H1 (cell line): ENCODE measurements at regions not wholly inside any gene's neighbourhood (a gene's known extent, or its start where the extent isn't known, plus 50 kb on each side); places are given as distances from the start of the nearest gene placed in this dataset.
"Not testable (repeated sequence)": the region's sequence is repeated elsewhere in the genome, so short reads cannot be mapped to it uniquely, and the experiment has no call there.

Experiments
- CTCF ChIA-PET: fragments of 300-600 bp; sonication (Branson Sonifier 250); formaldehyde crosslinking; loops from one replicate; lab custom pipeline; 2021; ENCODE audit not compliant: partially characterized antibody; lab: Charles Lee
- POLR2A ChIA-PET: fragments of 300-600 bp; sonication (Branson Sonifier 250); formaldehyde crosslinking; loops from one replicate; lab custom pipeline; 2021; ENCODE audit warnings: inconsistent platforms; ENCODE audit not compliant: partially characterized antibody; lab: Charles Lee
- DNase-seq, 2 experiments: peaks; one replicate each; pipeline versions ENCODE4 v3.0.0 to v3.0.0-alpha.2; 2010 to 2022; ENCODE audit warnings: low spot score in 2 of 2, low read depth in 1 of 2, mixed read lengths in 1 of 2
- FAIRE-seq: peaks from 2 replicates; lab custom pipeline; 2011; peaks lifted over from hg19 to GRCh38; lab: Jason Lieb, UNC
- H2AFZ ChIP-seq: 2 replicates; pipeline ENCODE4 v1.8.1; 2012; ENCODE audit warnings: low read length, inconsistent platforms
- H2AK5ac ChIP-seq: 2 replicates; pipeline ENCODE4 v1.6.1; 2013; ENCODE audit warnings: low read depth, low read length
- H2BK120ac ChIP-seq: replicated peaks from 2 replicates; pipeline ENCODE3; 2013; ENCODE audit warnings: low read depth, low read length, inconsistent platforms
- H2BK12ac ChIP-seq: 2 replicates; pipeline ENCODE4 v1.6.1; 2013; ENCODE audit warnings: low read depth, low read length
- H2BK15ac ChIP-seq: 2 replicates; pipeline ENCODE4 v1.6.1; 2013; ENCODE audit warnings: low read length
- H2BK20ac ChIP-seq: 2 replicates; pipeline ENCODE4 v1.6.1; 2013; ENCODE audit warnings: low read length
- H2BK5ac ChIP-seq: 2 replicates; pipeline ENCODE4 v1.6.1; 2013; ENCODE audit warnings: low read depth, low read length
- H3K14ac ChIP-seq: 2 replicates; pipeline ENCODE4 v1.6.1; 2013; ENCODE audit warnings: inconsistent platforms; ENCODE audit not compliant: insufficient read length
- H3K18ac ChIP-seq: 2 replicates; pipeline ENCODE4 v1.6.1; 2013; ENCODE audit warnings: low read length; ENCODE audit errors: extremely low read depth
- H3K23ac ChIP-seq: 2 replicates; pipeline ENCODE4 v1.6.1; 2013; ENCODE audit warnings: inconsistent platforms; ENCODE audit not compliant: insufficient read length
- H3K23me2 ChIP-seq: 2 replicates; pipeline ENCODE4 v1.6.1; 2013; ENCODE audit warnings: low read depth, low read length
- H3K27ac ChIP-seq: 2 replicates; pipeline ENCODE4 v1.6.1; 2011; ENCODE audit warnings: low read depth, low read length, inconsistent platforms
- H3K27me3 ChIP-seq, 4 experiments: replicated peaks in 1 of 4; 1 replicate in 1 of 4; 2 replicates in 3 of 4; pipeline versions ENCODE4 v1.6.1 to v1.8.1; 2011 to 2013; ENCODE audit warnings: low read length in 3 of 4, mild to moderate bottlenecking in 3 of 4, inconsistent platforms in 2 of 4, mixed read lengths in 2 of 4, moderate library complexity in 1 of 4; ENCODE audit not compliant: control insufficient read depth in 3 of 4, insufficient read depth in 3 of 4; ENCODE audit errors: extremely low read depth in 1 of 4
- H3K36me3 ChIP-seq, 4 experiments: 2 replicates each; pipeline versions ENCODE4 v1.6.1 to v1.8.1; 2011 to 2013; ENCODE audit warnings: mild to moderate bottlenecking in 4 of 4, low read length in 3 of 4, moderate library complexity in 2 of 4, control low read depth in 1 of 4, inconsistent platforms in 1 of 4; ENCODE audit not compliant: insufficient read depth in 4 of 4, control insufficient read depth in 2 of 4
- H3K4ac ChIP-seq: replicated peaks from 2 replicates; pipeline ENCODE3; 2013; ENCODE audit warnings: low read length, low read depth, mixed read lengths, inconsistent platforms; ENCODE audit not compliant: insufficient read length
- H3K4me1 ChIP-seq, 4 experiments: replicated peaks in 1 of 4; 1 replicate in 1 of 4; 2 replicates in 3 of 4; pipeline versions ENCODE4 v1.6.1 to v1.8.1; 2011 to 2013; ENCODE audit warnings: low read length in 3 of 4, inconsistent platforms in 2 of 4, mixed read lengths in 1 of 4; ENCODE audit not compliant: insufficient read depth in 4 of 4, control insufficient read depth in 3 of 4
- H3K4me2 ChIP-seq, 2 experiments: 2 replicates each; pipeline versions ENCODE4 v1.6.1 to v1.8.1; 2011 to 2013; ENCODE audit warnings: low read depth in 2 of 2, low read length in 2 of 2, control low read depth in 1 of 2, inconsistent platforms in 1 of 2, mild to moderate bottlenecking in 1 of 2; ENCODE audit not compliant: insufficient read depth in 1 of 2
- H3K4me3 ChIP-seq, 4 experiments: fragments of 200-600, 300-600 bp in 1 of 4; sonication (generic), shearing (Covaris generic), sonication (Bioruptor Twin) in 1 of 4; 2 replicates each; pipeline versions ENCODE4 v1.5.1 to v1.8.1; 2011 to 2016; ENCODE audit warnings: low read length in 4 of 4, low read depth in 3 of 4, control low read depth in 2 of 4, inconsistent platforms in 2 of 4, mild to moderate bottlenecking in 2 of 4, mixed read lengths in 1 of 4, moderate library complexity in 1 of 4; ENCODE audit not compliant: insufficient read depth in 2 of 4; ENCODE audit errors: extremely low read depth in 1 of 4
- H3K56ac ChIP-seq: replicated peaks from 2 replicates; pipeline ENCODE3; 2013; ENCODE audit warnings: low read depth, mild to moderate bottlenecking, mixed read lengths, low read length, inconsistent platforms; ENCODE audit not compliant: insufficient read length
- H3K79me1 ChIP-seq: 2 replicates; pipeline ENCODE4 v1.6.1; 2013; ENCODE audit warnings: low read depth, low read length, control low read depth
- H3K79me2 ChIP-seq, 2 experiments: 2 replicates each; pipeline versions ENCODE4 v1.6.1 to v1.8.1; 2012 to 2013; ENCODE audit warnings: low read length in 2 of 2, mild to moderate bottlenecking in 2 of 2, inconsistent platforms in 1 of 2; ENCODE audit not compliant: insufficient read depth in 2 of 2, control insufficient read depth in 1 of 2
- H3K9ac ChIP-seq, 4 experiments: replicated peaks in 1 of 4; 1 replicate in 1 of 4; 2 replicates in 3 of 4; pipeline versions ENCODE4 v1.6.1 to v1.8.1; 2011 to 2013; ENCODE audit warnings: low read depth in 3 of 4, low read length in 3 of 4, control low read depth in 2 of 4, mild to moderate bottlenecking in 2 of 4, moderate library complexity in 2 of 4, inconsistent platforms in 1 of 4; ENCODE audit errors: extremely low read depth in 1 of 4
- H3K9me3 ChIP-seq, 2 experiments: 2 replicates each; pipeline versions ENCODE4 v1.6.1 to v1.8.1; 2012 to 2013; ENCODE audit warnings: mild to moderate bottlenecking in 2 of 2, moderate library complexity in 2 of 2, control low read depth in 1 of 2, inconsistent platforms in 1 of 2, low read depth in 1 of 2, low read length in 1 of 2, mixed read lengths in 1 of 2; ENCODE audit not compliant: insufficient read depth in 2 of 2
- H4K20me1 ChIP-seq, 2 experiments: replicated peaks in 1 of 2; 2 replicates each; pipeline versions ENCODE3 to v1.8.1; 2011 to 2013; ENCODE audit warnings: inconsistent platforms in 2 of 2, low read length in 2 of 2, mild to moderate bottlenecking in 1 of 2; ENCODE audit not compliant: insufficient read depth in 2 of 2, control insufficient read depth in 1 of 2
- H4K5ac ChIP-seq: 2 replicates; pipeline ENCODE4 v1.6.1; 2013; ENCODE audit warnings: low read length, low read depth, mixed read lengths, inconsistent platforms; ENCODE audit not compliant: insufficient read length
- H4K8ac ChIP-seq: 2 replicates; pipeline ENCODE4 v1.8.0; 2013; ENCODE audit warnings: mild to moderate bottlenecking, moderate library complexity, low read length, inconsistent platforms; ENCODE audit not compliant: insufficient read depth; ENCODE audit errors: extremely low read depth
- H4K91ac ChIP-seq: replicated peaks from 2 replicates; pipeline ENCODE3; 2013; ENCODE audit warnings: low read length, mixed read lengths, inconsistent platforms; ENCODE audit not compliant: insufficient read length
- RAD21 ChIP-seq, 2 experiments: IDR thresholded peaks in 1 of 2; conservative IDR thresholded peaks in 1 of 2; 2 replicates each; pipeline ENCODE4 v1.6.1; 2011; ENCODE audit warnings: low read depth in 2 of 2, low read length in 2 of 2, improper control_type of control experiment in 1 of 2, inconsistent platforms in 1 of 2, mild to moderate bottlenecking in 1 of 2, moderate library complexity in 1 of 2
- whole genome bisulfite sequencing, 2 experiments: shearing (Covaris generic) in 1 of 2; methylation state at CpG; one replicate each; pipeline versions ENCODE4 v1.1.6 to v1.1.7; 2013 to 2015; ENCODE audit warnings: low lambda C conversion rate in 2 of 2, mixed read lengths in 2 of 2, inconsistent platforms in 1 of 2, low coverage in 1 of 2, missing lambda C conversion rate in 1 of 2; ENCODE audit not compliant: insufficient replicate concordance in 2 of 2, insufficient coverage in 1 of 2, insufficient read length in 1 of 2; ENCODE audit errors: extremely low coverage in 1 of 2, missing lambda C conversion rate in 1 of 2; 5-methylcytosine and 5-hydroxymethylcytosine counted together
- TF ChIP-seq, protein P1 (sequence below), 3 experiments: IDR thresholded peaks; 1 replicate in 2 of 3; 2 replicates in 1 of 3; pipeline versions ENCODE4 v1.5.1 to v1.6.1; 2011; ENCODE audit warnings: low read length in 3 of 3, mild to moderate bottlenecking in 3 of 3, inconsistent platforms in 2 of 3, low read depth in 1 of 3, moderate library complexity in 1 of 3; ENCODE audit not compliant: insufficient read depth in 1 of 3; ENCODE audit errors: control extremely low read depth in 1 of 3

DNA sequence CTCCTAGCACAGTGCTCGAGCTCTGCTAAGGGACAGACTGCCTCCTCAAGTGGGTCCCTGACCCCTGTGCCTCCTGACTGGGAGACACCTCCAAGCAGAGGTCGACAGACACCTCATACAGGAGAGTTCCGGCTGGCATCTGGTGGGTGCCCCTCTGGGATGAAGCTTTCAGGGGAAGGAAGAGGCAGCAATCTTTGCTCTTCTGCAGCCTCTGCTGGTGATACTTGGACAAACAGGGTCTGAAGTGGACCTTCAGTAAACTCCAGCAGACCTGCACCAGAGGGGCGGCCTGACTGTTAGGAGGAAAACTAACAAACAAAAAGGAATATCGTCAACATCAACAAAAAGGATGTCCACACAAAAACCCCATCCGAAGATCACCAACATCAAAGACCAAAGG lies 60.6 kb upstream of the DCN start:
- H3K18ac ChIP-seq, H2BK20ac ChIP-seq, H3K27me3 ChIP-seq, H4K20me1 ChIP-seq, H4K91ac ChIP-seq, H3K4ac ChIP-seq, DNase-seq, POLR2A ChIA-PET, H3K56ac ChIP-seq, H3K27ac ChIP-seq, H2BK15ac ChIP-seq, H2AFZ ChIP-seq, H3K4me2 ChIP-seq, H4K8ac ChIP-seq, H3K23me2 ChIP-seq, H2BK5ac ChIP-seq, H3K79me2 ChIP-seq, H3K79me1 ChIP-seq, H3K9ac ChIP-seq, H3K23ac ChIP-seq, H2BK120ac ChIP-seq, H3K9me3 ChIP-seq, H3K14ac ChIP-seq, H2AK5ac ChIP-seq, H3K36me3 ChIP-seq, H4K5ac ChIP-seq, H3K4me1 ChIP-seq, H3K4me3 ChIP-seq, H2BK12ac ChIP-seq, FAIRE-seq: not testable (repeated sequence)
- peak; percentile 23 to 37; a peak in 3 of 4 replicates for TF ChIP-seq RAD21 (IDR thresholded peaks at IDR 0.05 in 1 of 2, conservative IDR thresholded peaks at IDR 0.05 in 1 of 2; ENCODE audit: low read depth in 2 of 2, low read length in 2 of 2)
- TF ChIP-seq, protein P1, sequence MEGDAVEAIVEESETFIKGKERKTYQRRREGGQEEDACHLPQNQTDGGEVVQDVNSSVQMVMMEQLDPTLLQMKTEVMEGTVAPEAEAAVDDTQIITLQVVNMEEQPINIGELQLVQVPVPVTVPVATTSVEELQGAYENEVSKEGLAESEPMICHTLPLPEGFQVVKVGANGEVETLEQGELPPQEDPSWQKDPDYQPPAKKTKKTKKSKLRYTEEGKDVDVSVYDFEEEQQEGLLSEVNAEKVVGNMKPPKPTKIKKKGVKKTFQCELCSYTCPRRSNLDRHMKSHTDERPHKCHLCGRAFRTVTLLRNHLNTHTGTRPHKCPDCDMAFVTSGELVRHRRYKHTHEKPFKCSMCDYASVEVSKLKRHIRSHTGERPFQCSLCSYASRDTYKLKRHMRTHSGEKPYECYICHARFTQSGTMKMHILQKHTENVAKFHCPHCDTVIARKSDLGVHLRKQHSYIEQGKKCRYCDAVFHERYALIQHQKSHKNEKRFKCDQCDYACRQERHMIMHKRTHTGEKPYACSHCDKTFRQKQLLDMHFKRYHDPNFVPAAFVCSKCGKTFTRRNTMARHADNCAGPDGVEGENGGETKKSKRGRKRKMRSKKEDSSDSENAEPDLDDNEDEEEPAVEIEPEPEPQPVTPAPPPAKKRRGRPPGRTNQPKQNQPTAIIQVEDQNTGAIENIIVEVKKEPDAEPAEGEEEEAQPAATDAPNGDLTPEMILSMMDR (IDR thresholded peaks at IDR 0.05; ENCODE audit: control extremely low read depth in 1 of 3, insufficient read depth in 1 of 3, low read depth in 1 of 3, low read length in 3 of 3), result peak; percentile 9 to 16 (median 13); a peak in 3 of 4 replicates
- CTCF ChIA-PET, result interaction anchor here (0.7 to 0.9 kb wide), 2 partner anchors 9 to 23 kb away, joined by 3 to 4 read pairs; no protein-coding TSS in a partner anchor
- 89% methylated on average over 6 of the region's 6 CpGs; no CpG with 5 or more reads in 1 of the 2 experiments for WGBS, 2 experiments
